Prostate gland (tissue), 2 donors: ENCODE measurements at regions not wholly inside any gene's neighbourhood (a gene's known extent, or its start where the extent isn't known, plus 50 kb on each side); places are given as distances from the start of the nearest gene placed in this dataset.
"Not testable (repeated sequence)": the region's sequence is repeated elsewhere in the genome, so short reads cannot be mapped to it uniquely, and the experiment has no call there.

Experiments used
- DNase-seq: peaks from one replicate; pipeline ENCODE4 v3.0.0-alpha.2; 2019; ENCODE audit warnings: low spot score
- H3K27ac ChIP-seq, 2 donors: fragments of 200-600 bp; sonication (generic); 2 replicates each; pipeline ENCODE4 v1.5.1; 2017 to 2019
- H3K27me3 ChIP-seq: fragments of 200-600 bp; sonication (generic); replicated peaks from 2 replicates; pipeline ENCODE4 v1.5.1; 2019; ENCODE audit not compliant: insufficient read depth
- H3K36me3 ChIP-seq, 2 donors: fragments of 200-600 bp; sonication (generic); 1 replicate in 1 of 2; 2 replicates in 1 of 2; pipeline versions ENCODE4 v1.5.1 to v1.8.1; 2017 to 2019
- H3K4me1 ChIP-seq: fragments of 200-600 bp; sonication (generic); replicated peaks from 2 replicates; pipeline ENCODE4 v1.5.1; 2019
- H3K4me3 ChIP-seq, 2 donors: fragments of 200-600 bp; sonication (generic); 2 replicates each; pipeline ENCODE4 v1.5.1; 2017 to 2019
- H3K9me3 ChIP-seq: fragments of 200-600 bp; sonication (generic); 2 replicates; pipeline ENCODE4 v1.5.1; 2017
- CTCF ChIP-seq, 4 experiments: fragments of 200-600 bp in 2 of 4; fragments of 450-650 bp in 2 of 4; sonication (generic) in 2 of 4; IDR thresholded peaks; 1 replicate in 3 of 4; 2 replicates in 1 of 4; pipeline ENCODE4 v1.5.1; 2016 to 2019; ENCODE audit warnings: antibody characterized with exemption in 4 of 4, mild to moderate bottlenecking in 2 of 4, moderate library complexity in 2 of 4
- POLR2A ChIP-seq: fragments of 450-650 bp; IDR thresholded peaks from one replicate; pipeline ENCODE4 v1.6.1; 2016; ENCODE audit warnings: antibody characterized with exemption, mild to moderate bottlenecking
- POLR2AphosphoS5 ChIP-seq: sonication (generic); formaldehyde crosslinking; IDR thresholded peaks from one replicate; pipeline ENCODE4 v1.6.1; 2017; ENCODE audit warnings: antibody characterized with exemption
- WGBS: methylation state at CpG from one replicate; pipeline ENCODE4 v1.1.5; 2018; 5-methylcytosine and 5-hydroxymethylcytosine counted together
- intact Hi-C: fragments of 100-400 bp; cut with DNase I; formaldehyde crosslinking; loops from one replicate; pipeline ENCODE4 v1.14.2; 2022

GRCh38 chr7:57740126-57740525 is 290.1 kb downstream of the ZNF716 start:
- H3K27me3 ChIP-seq, DNase-seq, H3K36me3 ChIP-seq, H3K9me3 ChIP-seq, H3K4me1 ChIP-seq, H3K27ac ChIP-seq, intact Hi-C loops, H3K4me3 ChIP-seq: not testable (repeated sequence)
- 55% methylated on average over 3 of the region's 3 CpGs for WGBS

- no peak for DNase-seq
- Histone ChIP-seq H3K4me1 (no peaks in the 10 kb centered on the region), H3K36me3 (no peaks in the 10 kb centered on the region), H3K27me3 (no peaks in the 10 kb centered on the region), H3K27ac (no peak overlapping the region), H3K4me3 (no peak overlapping the region), H3K9me3 (no peaks in the 10 kb centered on the region)
- 88% methylated on average over 5 of the region's 5 CpGs for whole genome bisulfite sequencing
- intact Hi-C loops = no loop called here
- TF ChIP-seq POLR2A (no peak), CTCF (IDR thresholded peaks at IDR 0.05) (no peak), POLR2AphosphoS5 (no peak)
Observed at GRCh38 chr7:57769131-57769530, 319.2 kb downstream of the ZNF716 start.

GRCh38 chr7:57769958-57770357 is 320.0 kb downstream of the ZNF716 start:
- Histone ChIP-seq H3K27ac (no peak overlapping the region), H3K27me3 (no peaks in the 10 kb centered on the region), H3K9me3 (no peaks in the 10 kb centered on the region), H3K36me3 (no peaks in the 10 kb centered on the region), H3K4me3 (no peak overlapping the region), H3K4me1 (no peaks in the 10 kb centered on the region)
- intact Hi-C loops = no loop called here
- no peak for DNase-seq
- TF ChIP-seq POLR2A (no peak), POLR2AphosphoS5 (no peak), CTCF (IDR thresholded peaks at IDR 0.05) (no peak)
- 78% methylated on average over 24 of the region's 24 CpGs for WGBS

GRCh38 chr7:57772126-57772924 is 322.3 kb downstream of the ZNF716 start:
- H3K9me3 ChIP-seq = no peaks in the 10 kb centered on the region
- H3K36me3 ChIP-seq = no peaks in the 10 kb centered on the region
- intact Hi-C loops = no loop called here
- no peaks in the 10 kb centered on the region for H3K4me1 ChIP-seq
- H3K27ac ChIP-seq = no peak overlapping the region
- no peak overlapping the region for H3K4me3 ChIP-seq
- no peaks in the 10 kb centered on the region for H3K27me3 ChIP-seq
- no peak for DNase-seq
- TF ChIP-seq CTCF (IDR thresholded peaks at IDR 0.05) (no peak), POLR2AphosphoS5 (no peak), POLR2A (no peak)
- 88% methylated on average over 42 of the region's 42 CpGs for WGBS

- H3K9me3 ChIP-seq = no peaks in the 10 kb centered on the region
- WGBS = 86% methylated on average over 13 of the region's 13 CpGs
Observed at GRCh38 chr7:57774300-57774699, 324.3 kb downstream of the ZNF716 start.

More at GRCh38 chr7:57774300-57774699, 324.3 kb downstream of the ZNF716 start:
- no peak overlapping the region for H3K27ac ChIP-seq
- H3K4me3 ChIP-seq = no peak overlapping the region
- TF ChIP-seq POLR2AphosphoS5 = no peak
- TF ChIP-seq CTCF (IDR thresholded peaks at IDR 0.05) = no peak
- TF ChIP-seq POLR2A = no peak
- H3K36me3 ChIP-seq = no peaks in the 10 kb centered on the region
- intact Hi-C loops = no loop called here
- H3K27me3 ChIP-seq = no peaks in the 10 kb centered on the region
- H3K4me1 ChIP-seq = no peaks in the 10 kb centered on the region
- no peak for DNase-seq
